Gastroesophageal sphincter (tissue), 4 donors: ENCODE measurements at regions not wholly inside any gene's neighbourhood (a gene's known extent, or its start where the extent isn't known, plus 50 kb on each side); places are given as distances from the start of the nearest gene placed in this dataset.

Experiments used
- ATAC-seq: fragments of 150-250 bp; one replicate; pipeline ENCODE4 v1.9.1; 2016; ENCODE audit warnings: mild to moderate bottlenecking, moderate library complexity
- H3K27ac ChIP-seq, 4 donors: fragments of 200-600 bp; sonication (generic) in 3 of 4; 1 replicate in 3 of 4; 2 replicates in 1 of 4; pipeline ENCODE4 v1.5.1; 2016 to 2019
- H3K27me3 ChIP-seq: fragments of 200-600 bp; sonication (generic); one replicate; pipeline ENCODE4 v1.5.1; 2019
- H3K36me3 ChIP-seq, 2 donors: fragments of 200-600 bp; sonication (generic); one replicate each; pipeline ENCODE4 v1.5.1; 2019; ENCODE audit warnings: control low read depth in 1 of 2
- H3K4me1 ChIP-seq, 3 donors: fragments of 200-600 bp; sonication (generic); 1 replicate in 2 of 3; 2 replicates in 1 of 3; pipeline ENCODE4 v1.5.1; 2016 to 2019; ENCODE audit warnings: control low read depth in 2 of 3
- H3K4me3 ChIP-seq, 2 donors: fragments of 200-600 bp; sonication (generic); one replicate each; pipeline ENCODE4 v1.5.1; 2019; ENCODE audit warnings: mild to moderate bottlenecking in 1 of 2, moderate library complexity in 1 of 2
- H3K9me3 ChIP-seq, 3 donors: fragments of 200-600 bp; sonication (generic); one replicate each; pipeline ENCODE4 v1.5.1; 2017 to 2019; ENCODE audit warnings: control low read depth in 2 of 3
- EP300 ChIP-seq: sonication (generic); formaldehyde crosslinking; IDR thresholded peaks from one replicate; pipeline ENCODE4 v1.6.1; 2017; ENCODE audit warnings: antibody characterized with exemption, mild to moderate bottlenecking
- POLR2A ChIP-seq, 2 donors: fragments of 450-650 bp; IDR thresholded peaks; one replicate each; pipeline ENCODE4 v1.6.1; 2017; ENCODE audit warnings: antibody characterized with exemption in 2 of 2, mild to moderate bottlenecking in 2 of 2, moderate library complexity in 1 of 2
- POLR2AphosphoS5 ChIP-seq: sonication (generic); formaldehyde crosslinking; IDR thresholded peaks from one replicate; pipeline ENCODE4 v1.6.1; 2017; ENCODE audit warnings: antibody characterized with exemption
- WGBS, 2 donors: methylation state at CpG; one replicate each; pipeline ENCODE4 v1.1.5; 2018; ENCODE audit warnings: low coverage in 1 of 2; 5-methylcytosine and 5-hydroxymethylcytosine counted together
- TF ChIP-seq, protein P1 (sequence below), 4 experiments: fragments of 200-600 bp in 2 of 4; fragments of 450-650 bp in 2 of 4; sonication (generic) in 1 of 4; IDR thresholded peaks; one replicate each; pipeline ENCODE4 v1.5.1; 2017 to 2019; ENCODE audit warnings: antibody characterized with exemption in 4 of 4, mild to moderate bottlenecking in 2 of 4, moderate library complexity in 2 of 4

DNA sequence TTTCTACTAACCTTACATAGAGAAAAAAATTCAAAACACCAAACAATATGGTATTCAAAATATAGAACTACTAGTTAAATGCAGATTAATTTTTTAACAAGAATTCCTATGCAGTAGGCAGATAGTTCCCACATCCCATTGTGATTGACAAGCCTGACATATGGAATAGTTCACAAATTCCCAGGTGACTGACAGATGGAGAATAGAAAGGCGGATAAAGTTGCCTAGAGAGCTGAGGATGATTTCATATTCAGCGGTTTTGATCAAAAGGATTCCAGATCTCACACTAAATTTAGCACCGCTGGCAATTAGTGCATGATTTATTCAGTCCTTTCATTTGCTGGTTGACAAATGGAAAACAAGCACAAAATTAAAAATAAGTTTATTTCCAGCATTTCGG is 733.7 kb upstream of the POU3F3 start:
- 79 to 92% methylated on average over 4 of the region's 4 CpGs for WGBS, 2 donors
- no peaks in the 10 kb centered on the region for H3K36me3 ChIP-seq
- no peaks in the 10 kb centered on the region for H3K27me3 ChIP-seq
- TF ChIP-seq, protein P1, sequence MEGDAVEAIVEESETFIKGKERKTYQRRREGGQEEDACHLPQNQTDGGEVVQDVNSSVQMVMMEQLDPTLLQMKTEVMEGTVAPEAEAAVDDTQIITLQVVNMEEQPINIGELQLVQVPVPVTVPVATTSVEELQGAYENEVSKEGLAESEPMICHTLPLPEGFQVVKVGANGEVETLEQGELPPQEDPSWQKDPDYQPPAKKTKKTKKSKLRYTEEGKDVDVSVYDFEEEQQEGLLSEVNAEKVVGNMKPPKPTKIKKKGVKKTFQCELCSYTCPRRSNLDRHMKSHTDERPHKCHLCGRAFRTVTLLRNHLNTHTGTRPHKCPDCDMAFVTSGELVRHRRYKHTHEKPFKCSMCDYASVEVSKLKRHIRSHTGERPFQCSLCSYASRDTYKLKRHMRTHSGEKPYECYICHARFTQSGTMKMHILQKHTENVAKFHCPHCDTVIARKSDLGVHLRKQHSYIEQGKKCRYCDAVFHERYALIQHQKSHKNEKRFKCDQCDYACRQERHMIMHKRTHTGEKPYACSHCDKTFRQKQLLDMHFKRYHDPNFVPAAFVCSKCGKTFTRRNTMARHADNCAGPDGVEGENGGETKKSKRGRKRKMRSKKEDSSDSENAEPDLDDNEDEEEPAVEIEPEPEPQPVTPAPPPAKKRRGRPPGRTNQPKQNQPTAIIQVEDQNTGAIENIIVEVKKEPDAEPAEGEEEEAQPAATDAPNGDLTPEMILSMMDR (IDR thresholded peaks at IDR 0.05): no peak
- no peak for TF ChIP-seq EP300
- TF ChIP-seq POLR2AphosphoS5: no peak
- no peak for TF ChIP-seq POLR2A (IDR thresholded peaks at IDR 0.05)
- no peak overlapping the region for H3K27ac ChIP-seq
- H3K4me3 ChIP-seq: no peak overlapping the region
- H3K4me1 ChIP-seq: no peaks in the 10 kb centered on the region
- no peak for ATAC-seq
- H3K9me3 ChIP-seq: no peaks in the 10 kb centered on the region

GRCh38 chr2:104125096-104125495 is 728.8 kb upstream of the POU3F3 start:
- Histone ChIP-seq H3K4me1 (no peaks in the 10 kb centered on the region), H3K9me3 (no peaks in the 10 kb centered on the region), H3K27ac (no peak overlapping the region), H3K36me3 (no peaks in the 10 kb centered on the region), H3K27me3 (no peaks in the 10 kb centered on the region), H3K4me3 (no peak overlapping the region)
- no peak for TF ChIP-seq POLR2A (IDR thresholded peaks at IDR 0.05)
- no peak for TF ChIP-seq EP300
- no peak for TF ChIP-seq POLR2AphosphoS5
- TF ChIP-seq, protein P1 (IDR thresholded peaks at IDR 0.05): no peak
- WGBS, 2 donors: 56 to 62% methylated on average over 2 of the region's 2 CpGs
- ATAC-seq: no peak

DNA sequence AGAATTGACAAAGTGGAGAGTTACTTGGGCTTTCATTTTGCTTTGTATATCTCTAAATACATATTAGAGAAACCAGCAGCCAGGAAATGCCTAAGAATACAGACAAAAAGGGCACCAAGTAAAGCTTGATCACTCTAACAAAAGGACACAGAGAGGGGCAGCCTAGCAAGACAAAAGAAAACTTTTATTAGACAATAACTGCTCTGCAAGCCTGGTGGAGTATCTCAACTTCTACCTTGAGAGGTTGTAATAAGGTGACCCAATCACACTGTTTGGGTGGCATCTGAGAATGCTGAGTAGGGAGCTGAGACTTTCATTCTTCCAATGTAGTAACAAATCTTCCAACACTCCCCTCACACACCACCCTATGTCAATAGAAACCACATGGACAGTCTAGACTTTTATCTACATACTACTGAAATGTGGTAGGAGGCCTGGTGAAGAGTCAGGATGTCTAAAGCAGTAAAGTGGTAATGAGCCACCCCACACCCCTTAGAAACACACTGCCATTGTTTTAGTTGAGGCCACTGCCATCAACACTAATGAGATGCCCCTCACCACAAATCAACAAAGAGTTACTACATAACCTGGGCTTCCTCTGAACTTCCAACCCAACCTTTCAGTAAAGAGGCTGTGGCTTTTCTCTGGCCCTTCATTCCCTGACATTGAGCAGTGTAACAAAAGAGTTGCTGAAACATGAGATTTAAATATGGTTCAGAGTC is 726.7 kb upstream of the POU3F3 start:
- Histone ChIP-seq H3K27ac (no peak overlapping the region), H3K9me3 (no peaks in the 10 kb centered on the region), H3K4me3 (no peak overlapping the region), H3K36me3 (no peaks in the 10 kb centered on the region), H3K4me1 (no peaks in the 10 kb centered on the region), H3K27me3 (no peaks in the 10 kb centered on the region)
- TF ChIP-seq POLR2AphosphoS5 (no peak), EP300 (no peak), POLR2A (IDR thresholded peaks at IDR 0.05) (no peak)
- TF ChIP-seq, protein P1 (IDR thresholded peaks at IDR 0.05): no peak
- ATAC-seq: no peak

GRCh38 chr2:104140361-104140760 is 713.6 kb upstream of the POU3F3 start:
- WGBS, 2 donors: 76 to 78% methylated on average over 3 of the region's 3 CpGs
- Histone ChIP-seq H3K4me3 (no peak overlapping the region), H3K4me1 (no peaks in the 10 kb centered on the region), H3K27me3 (no peaks in the 10 kb centered on the region), H3K9me3 (no peaks in the 10 kb centered on the region), H3K27ac (no peak overlapping the region), H3K36me3 (no peaks in the 10 kb centered on the region)
- no peak for ATAC-seq
- TF ChIP-seq POLR2AphosphoS5: no peak

- H3K36me3 ChIP-seq: no peaks in the 10 kb centered on the region
- no peak for TF ChIP-seq EP300
- WGBS, 2 donors: 43 to 61% methylated on average over 4 of the region's 4 CpGs
These were observed 695.7 kb upstream of the POU3F3 start for GRCh38 chr2:104158191-104158590.

DNA sequence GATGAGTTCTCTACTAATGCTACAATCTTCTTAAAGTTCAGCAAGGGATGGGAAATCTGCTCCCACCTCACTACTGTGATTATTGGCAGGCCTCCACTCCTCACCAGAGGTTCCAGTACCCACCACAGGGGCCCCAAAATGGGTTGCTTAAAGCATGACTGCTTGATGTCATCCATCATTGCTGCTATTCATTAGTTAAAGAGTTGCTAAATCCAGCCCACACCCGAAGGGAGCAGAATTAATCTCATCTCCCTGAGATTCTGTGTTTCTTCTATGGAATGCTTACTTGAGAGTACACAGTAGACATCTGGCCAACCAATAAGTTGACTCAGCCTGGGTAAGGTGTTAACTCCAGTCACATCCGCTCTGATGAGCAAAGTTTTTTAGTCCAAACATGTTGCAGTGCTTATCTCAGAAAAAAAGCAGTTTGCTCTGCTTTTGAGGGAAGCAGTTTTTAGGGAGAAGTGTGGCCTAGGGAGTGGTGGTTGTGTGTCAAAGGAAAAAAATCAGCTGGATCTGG is 690.2 kb upstream of the POU3F3 start:
- TF ChIP-seq, protein P1 (IDR thresholded peaks at IDR 0.05): no peak
- no peak for TF ChIP-seq EP300
- TF ChIP-seq POLR2AphosphoS5: no peak
- TF ChIP-seq POLR2A (IDR thresholded peaks at IDR 0.05): no peak
- Histone ChIP-seq H3K27me3 (no peaks in the 10 kb centered on the region), H3K36me3 (no peaks in the 10 kb centered on the region), H3K4me3 (no peak overlapping the region), H3K9me3 (no peaks in the 10 kb centered on the region), H3K4me1 (no peaks in the 10 kb centered on the region), H3K27ac (no peak overlapping the region)
- ATAC-seq: no peak
- 60% methylated on average over 1 of the region's 2 CpGs; no CpG with 5 or more reads in 1 of the 2 donors for WGBS, 2 donors

More at GRCh38 chr2:104158191-104158590, 695.7 kb upstream of the POU3F3 start:
- no peaks in the 10 kb centered on the region for H3K4me1 ChIP-seq
- no peaks in the 10 kb centered on the region for H3K27me3 ChIP-seq
- ATAC-seq: no peak
- H3K27ac ChIP-seq: no peak overlapping the region
- no peak overlapping the region for H3K4me3 ChIP-seq
- H3K9me3 ChIP-seq: no peaks in the 10 kb centered on the region
